Ishikawa (cell line): ENCODE measurements at regions not wholly inside any gene's neighbourhood (a gene's known extent, or its start where the extent isn't known, plus 50 kb on each side); places are given as distances from the start of the nearest gene placed in this dataset.

ENCODE experiments used
- EGR1 ChIP-seq: IDR thresholded peaks from 2 replicates; pipeline ENCODE4 v1.6.1; 2012
- MAX ChIP-seq: IDR thresholded peaks from 2 replicates; pipeline ENCODE4 v1.6.1; 2012

- TF ChIP-seq MAX: no peak
- TF ChIP-seq EGR1: no peak
Measured at GRCh38 chr2:190763901-190764514, 115.1 kb downstream of the NAB1 start.
